HepG2 (cell line): ENCODE measurements at regions not wholly inside any gene's neighbourhood (a gene's known extent, or its start where the extent isn't known, plus 50 kb on each side); places are given as distances from the start of the nearest gene placed in this dataset.

Experiments used
- ATAC-seq: fragments of 200-7000 bp; cut with Tn5 transposase; 3 replicates; pipeline ENCODE4 v1.9.1; 2020; ENCODE audit warnings: mild to moderate bottlenecking, moderate library complexity
- BruUV-seq: library from RNA; stranded (reverse); fragments of 400-500 nt; replicated peaks from 2 replicates; lab custom pipeline; 2021; lab: Mats Ljungman, UMichigan
- CTCF ChIA-PET: fragments of 300-600 bp; formaldehyde crosslinking; extraction: SDS; loops from one replicate; lab custom pipeline; 2021; ENCODE audit warnings: low total read pairs, inconsistent platforms, low intra/inter-chr PET ratio; lab: Yijun Ruan, JAX
- POLR2A ChIA-PET: fragments of 350-600 bp; sonication (Branson Sonifier 250); formaldehyde crosslinking; loops from one replicate; lab custom pipeline; 2020; ENCODE audit warnings: antibody characterized with exemption, inconsistent platforms; lab: Yijun Ruan, JAX
- DNase-seq: peaks from one replicate; pipeline ENCODE4 v3.0.0-alpha.2; 2015; ENCODE audit warnings: low spot score
- FAIRE-seq: peaks from 3 replicates; lab custom pipeline; 2011; peaks lifted over from hg19 to GRCh38; lab: Jason Lieb, UNC
- H2AFZ ChIP-seq: one replicate; pipeline ENCODE4 v1.6.1; 2011; ENCODE audit warnings: low read length, inconsistent platforms
- H3K27ac ChIP-seq: fragments of 300-600 bp; 3 replicates; pipeline ENCODE4 v1.8.0; 2011; ENCODE audit warnings: mixed run types, mild to moderate bottlenecking, mixed read lengths, low read length, inconsistent platforms; ENCODE audit not compliant: insufficient read depth; ENCODE audit errors: extremely low read length
- H3K27me3 ChIP-seq, 2 experiments: fragments of 200-600 bp in 1 of 2; 2 replicates in 1 of 2; 3 replicates in 1 of 2; pipeline versions ENCODE4 v1.6.0 to v1.8.0; 2011; ENCODE audit warnings: low read length in 2 of 2, mild to moderate bottlenecking in 2 of 2, moderate library complexity in 2 of 2, inconsistent platforms in 1 of 2; ENCODE audit not compliant: insufficient read depth in 2 of 2, control insufficient read depth in 1 of 2
- H3K36me3 ChIP-seq, 2 experiments: fragments of 200-600 bp in 1 of 2; replicated peaks in 1 of 2; 2 replicates in 1 of 2; 3 replicates in 1 of 2; pipeline versions ENCODE4 v1.5.1 to v1.8.0; 2011; ENCODE audit warnings: low read length in 2 of 2, inconsistent platforms in 1 of 2; ENCODE audit not compliant: insufficient read depth in 2 of 2, control insufficient read depth in 1 of 2
- H3K4me1 ChIP-seq: 2 replicates; pipeline ENCODE4 v1.5.1; 2012; ENCODE audit warnings: low read length, inconsistent platforms; ENCODE audit not compliant: insufficient read depth
- H3K4me2 ChIP-seq: 2 replicates; pipeline ENCODE4 v1.6.0; 2011; ENCODE audit warnings: low read depth, low read length, inconsistent platforms
- H3K4me3 ChIP-seq, 3 experiments: fragments of 200-600 bp in 1 of 3; sonication (generic), shearing (Covaris generic) in 1 of 3; replicated peaks in 1 of 3; 2 replicates each; pipeline ENCODE4 v1.5.1; 2011 to 2016; ENCODE audit warnings: low read length in 3 of 3, inconsistent platforms in 2 of 3, low read depth in 2 of 3, mild to moderate bottlenecking in 2 of 3, control low read depth in 1 of 3, mixed read lengths in 1 of 3; ENCODE audit not compliant: insufficient read depth in 1 of 3
- H3K79me2 ChIP-seq: one replicate; pipeline ENCODE4 v1.6.1; 2011; ENCODE audit warnings: low read length, inconsistent platforms; ENCODE audit not compliant: insufficient read depth
- H3K9ac ChIP-seq: 2 replicates; pipeline ENCODE4 v1.6.0; 2011; ENCODE audit warnings: mild to moderate bottlenecking, low read depth, low read length, inconsistent platforms; ENCODE audit not compliant: insufficient read depth
- H3K9me3 ChIP-seq: 2 replicates; pipeline ENCODE4 v1.5.1; 2012; ENCODE audit warnings: mild to moderate bottlenecking, low read length
- H4K20me1 ChIP-seq: 2 replicates; pipeline ENCODE4 v1.6.0; 2011; ENCODE audit warnings: inconsistent platforms, mild to moderate bottlenecking, low read length, moderate library complexity; ENCODE audit not compliant: insufficient read depth
- GATAD1 ChIP-seq: IDR thresholded peaks from 2 replicates; pipeline ENCODE4 v1.6.1; 2016; ENCODE audit warnings: missing genetic modification reagents, missing compliant biosample characterization
- HINFP ChIP-seq: sonication (generic); formaldehyde crosslinking; IDR thresholded peaks from 2 replicates; pipeline ENCODE4 v1.4.0; 2020; ENCODE audit warnings: low read depth, mild to moderate bottlenecking, missing genetic modification reagents
- RFXAP ChIP-seq: sonication (generic); formaldehyde crosslinking; IDR thresholded peaks from 2 replicates; pipeline ENCODE4 v1.4.0; 2020; ENCODE audit warnings: missing genetic modification reagents, borderline replicate concordance
- YY1 ChIP-seq: IDR thresholded peaks from 2 replicates; pipeline ENCODE4 v1.6.1; 2011; ENCODE audit warnings: low read length, low read depth, moderate library complexity, mild to moderate bottlenecking; ENCODE audit not compliant: insufficient read depth, insufficient replicate concordance
- ZMAT5 ChIP-seq: sonication (generic); formaldehyde crosslinking; IDR thresholded peaks from 2 replicates; pipeline ENCODE4 v1.5.0; 2020; ENCODE audit warnings: mild to moderate bottlenecking, low read depth, missing genetic modification reagents, borderline replicate concordance
- ZSCAN29 ChIP-seq: sonication (generic); formaldehyde crosslinking; conservative IDR thresholded peaks from 2 replicates; pipeline ENCODE4 v1.4.0; 2020; ENCODE audit warnings: mild to moderate bottlenecking, missing genetic modification reagents
- WGBS: methylation state at CpG from one replicate; pipeline ENCODE4 v1.1.6; 2017; ENCODE audit warnings: low lambda C conversion rate; 5-methylcytosine and 5-hydroxymethylcytosine counted together
- in situ Hi-C: cut with HindIII; loops from 2 replicates; pipeline ENCODE4 v1.10.0; 2017; ENCODE audit warnings: low pct_unique_long_range_greater_than_20kb; ENCODE audit not compliant: extremely low pct_ligation_motif_present
- intact Hi-C: fragments of 100-400 bp; cut with micrococcal nuclease; formaldehyde crosslinking; loops from one replicate; pipeline ENCODE4 v1.10.0; 2022; ENCODE audit not compliant: unreplicated experiment
- TF ChIP-seq, protein P1 (sequence below): sonication (generic); formaldehyde crosslinking; IDR thresholded peaks from 2 replicates; pipeline ENCODE4 v1.9.0; 2021; ENCODE audit warnings: missing genetic modification reagents, borderline replicate concordance
- TF ChIP-seq, protein P2 (sequence below): sonication (generic); formaldehyde crosslinking; IDR thresholded peaks from 2 replicates; pipeline ENCODE4 v1.4.0; 2020; ENCODE audit warnings: mild to moderate bottlenecking, missing genetic modification reagents

DNA sequence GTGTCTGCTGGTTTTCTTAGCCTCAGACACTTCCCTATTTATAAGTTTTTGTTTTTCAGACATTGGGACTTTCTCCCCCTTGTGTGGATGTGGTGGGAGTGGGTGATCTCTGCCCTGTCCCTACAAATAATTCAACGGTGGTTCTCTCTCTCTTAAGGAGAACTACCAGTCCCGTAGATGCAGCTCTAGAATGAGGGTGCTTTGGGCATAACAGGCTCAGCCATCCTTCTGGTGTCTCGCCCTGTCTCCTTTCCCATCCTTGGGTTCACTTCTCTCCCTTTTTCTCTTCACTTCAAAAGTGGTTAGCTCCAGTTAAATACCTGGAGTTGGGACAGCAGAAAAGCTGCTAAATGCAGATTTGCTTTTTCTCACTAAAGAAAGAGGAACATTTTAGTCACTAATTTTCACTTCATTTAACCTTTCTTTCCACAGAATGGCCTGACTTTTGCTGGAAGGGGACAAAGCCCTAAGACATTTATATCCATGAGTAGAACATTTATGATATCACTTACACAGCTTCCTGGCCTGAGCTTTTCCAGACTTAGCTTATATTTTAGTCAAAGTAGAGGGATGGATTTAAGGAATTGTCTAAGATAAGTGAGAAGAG, 121.2 kb upstream of the CXCR4 start:
- Histone ChIP-seq H4K20me1 (no peaks in the 10 kb centered on the region), H3K9ac (no peak overlapping the region), H3K9me3 (no peaks in the 10 kb centered on the region), H3K4me1 (no peaks in the 10 kb centered on the region), H3K36me3 (no peaks in the 10 kb centered on the region)
- in situ Hi-C loops (no loop called here), intact Hi-C loops (no loop called here)
- FAIRE-seq: no peak
- no peak for ATAC-seq
- DNase-seq: no peak
- no TSS peak for BruUV-seq
- WGBS: 0% methylated on average over 3 of the region's 3 CpGs
- TF ChIP-seq GATAD1 (CRISPR knock-in tag) (no peak), ZSCAN29 (CRISPR knock-in tag) (no peak), RFXAP (no peak), HINFP (no peak), YY1 (no peak), ZMAT5 (CRISPR knock-in tag) (no peak)
- TF ChIP-seq, protein P1, sequence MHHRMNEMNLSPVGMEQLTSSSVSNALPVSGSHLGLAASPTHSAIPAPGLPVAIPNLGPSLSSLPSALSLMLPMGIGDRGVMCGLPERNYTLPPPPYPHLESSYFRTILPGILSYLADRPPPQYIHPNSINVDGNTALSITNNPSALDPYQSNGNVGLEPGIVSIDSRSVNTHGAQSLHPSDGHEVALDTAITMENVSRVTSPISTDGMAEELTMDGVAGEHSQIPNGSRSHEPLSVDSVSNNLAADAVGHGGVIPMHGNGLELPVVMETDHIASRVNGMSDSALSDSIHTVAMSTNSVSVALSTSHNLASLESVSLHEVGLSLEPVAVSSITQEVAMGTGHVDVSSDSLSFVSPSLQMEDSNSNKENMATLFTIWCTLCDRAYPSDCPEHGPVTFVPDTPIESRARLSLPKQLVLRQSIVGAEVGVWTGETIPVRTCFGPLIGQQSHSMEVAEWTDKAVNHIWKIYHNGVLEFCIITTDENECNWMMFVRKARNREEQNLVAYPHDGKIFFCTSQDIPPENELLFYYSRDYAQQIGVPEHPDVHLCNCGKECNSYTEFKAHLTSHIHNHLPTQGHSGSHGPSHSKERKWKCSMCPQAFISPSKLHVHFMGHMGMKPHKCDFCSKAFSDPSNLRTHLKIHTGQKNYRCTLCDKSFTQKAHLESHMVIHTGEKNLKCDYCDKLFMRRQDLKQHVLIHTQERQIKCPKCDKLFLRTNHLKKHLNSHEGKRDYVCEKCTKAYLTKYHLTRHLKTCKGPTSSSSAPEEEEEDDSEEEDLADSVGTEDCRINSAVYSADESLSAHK (CRISPR knock-in tag): no peak
- TF ChIP-seq, protein P2, sequence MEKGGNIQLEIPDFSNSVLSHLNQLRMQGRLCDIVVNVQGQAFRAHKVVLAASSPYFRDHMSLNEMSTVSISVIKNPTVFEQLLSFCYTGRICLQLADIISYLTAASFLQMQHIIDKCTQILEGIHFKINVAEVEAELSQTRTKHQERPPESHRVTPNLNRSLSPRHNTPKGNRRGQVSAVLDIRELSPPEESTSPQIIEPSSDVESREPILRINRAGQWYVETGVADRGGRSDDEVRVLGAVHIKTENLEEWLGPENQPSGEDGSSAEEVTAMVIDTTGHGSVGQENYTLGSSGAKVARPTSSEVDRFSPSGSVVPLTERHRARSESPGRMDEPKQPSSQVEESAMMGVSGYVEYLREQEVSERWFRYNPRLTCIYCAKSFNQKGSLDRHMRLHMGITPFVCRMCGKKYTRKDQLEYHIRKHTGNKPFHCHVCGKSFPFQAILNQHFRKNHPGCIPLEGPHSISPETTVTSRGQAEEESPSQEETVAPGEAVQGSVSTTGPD (CRISPR knock-in tag): no peak
- TF ChIP-seq, all 625 proteins: peak for 0
- H3K79me2 ChIP-seq: no peaks in the 10 kb centered on the region
- CTCF ChIA-PET: no interaction called here
- H3K27ac ChIP-seq: no peak overlapping the region
- H3K27me3 ChIP-seq: no peaks in the 10 kb centered on the region
- POLR2A ChIA-PET: no interaction called here
- no peak overlapping the region for H3K4me3 ChIP-seq
- no peak overlapping the region for H3K4me2 ChIP-seq
- no peak overlapping the region for H2AFZ ChIP-seq
